Keratinocyte (primary cell): ENCODE measurements at regions not wholly inside any gene's neighbourhood (a gene's known extent, or its start where the extent isn't known, plus 50 kb on each side); places are given as distances from the start of the nearest gene placed in this dataset.

ENCODE experiments used
- DNase-seq: peaks from one replicate; pipeline ENCODE4 v3.0.0-alpha.2; 2011; ENCODE audit warnings: low read depth, missing footprints, low spot score
- FAIRE-seq: peaks from 2 replicates; lab custom pipeline; 2011; peaks lifted over from hg19 to GRCh38; lab: Jason Lieb, UNC
- H2AFZ ChIP-seq: 2 replicates; pipeline ENCODE4 v1.6.0; 2012; ENCODE audit warnings: low read length, control low read depth, inconsistent platforms; ENCODE audit not compliant: control insufficient read depth
- H3K27ac ChIP-seq: 2 replicates; pipeline ENCODE4 v1.5.1; 2011; ENCODE audit warnings: low read length; ENCODE audit not compliant: control insufficient read depth, insufficient read depth
- H3K27me3 ChIP-seq: 3 replicates; pipeline ENCODE4 v1.6.0; 2011; ENCODE audit warnings: low read length; ENCODE audit not compliant: control insufficient read depth, insufficient read depth; ENCODE audit errors: extremely low read depth
- H3K36me3 ChIP-seq, 2 experiments: 2 replicates in 1 of 2; 3 replicates in 1 of 2; pipeline ENCODE4 v1.5.1; 2011; ENCODE audit warnings: low read length in 2 of 2, mild to moderate bottlenecking in 1 of 2; ENCODE audit not compliant: control insufficient read depth in 2 of 2, insufficient read depth in 2 of 2; ENCODE audit errors: extremely low read depth in 1 of 2
- H3K4me1 ChIP-seq: 3 replicates; pipeline ENCODE4 v1.5.1; 2011; ENCODE audit warnings: low read length; ENCODE audit not compliant: control insufficient read depth, insufficient read depth; ENCODE audit errors: extremely low read depth
- H3K4me2 ChIP-seq: 3 replicates; pipeline ENCODE4 v1.6.0; 2011; ENCODE audit warnings: low read depth, low read length; ENCODE audit not compliant: control insufficient read depth, insufficient read depth; ENCODE audit errors: extremely low read depth
- H3K4me3 ChIP-seq, 3 experiments: fragments of 200-600 bp in 1 of 3; sonication (generic) in 1 of 3; 2 replicates in 2 of 3; 3 replicates in 1 of 3; pipeline ENCODE4 v1.5.1; 2011 to 2016; ENCODE audit warnings: low read length in 3 of 3, mild to moderate bottlenecking in 3 of 3, control low read depth in 2 of 3, inconsistent platforms in 1 of 3, low read depth in 1 of 3, mixed read lengths in 1 of 3, mixed run types in 1 of 3, moderate library complexity in 1 of 3; ENCODE audit not compliant: control insufficient read depth in 2 of 3, insufficient read depth in 2 of 3; ENCODE audit errors: extremely low read depth in 1 of 3
- H3K79me2 ChIP-seq: 2 replicates; pipeline ENCODE4 v1.6.0; 2012; ENCODE audit warnings: low read length; ENCODE audit not compliant: control insufficient read depth, insufficient read depth
- H3K9ac ChIP-seq: 3 replicates; pipeline ENCODE4 v1.6.0; 2011; ENCODE audit warnings: low read length; ENCODE audit not compliant: control insufficient read depth, insufficient read depth; ENCODE audit errors: extremely low read depth
- H3K9me1 ChIP-seq: 3 replicates; pipeline ENCODE4 v1.6.0; 2011; ENCODE audit warnings: low read length; ENCODE audit not compliant: control insufficient read depth, insufficient read depth; ENCODE audit errors: extremely low read depth
- H3K9me3 ChIP-seq: 2 replicates; pipeline ENCODE4 v1.5.1; 2012; ENCODE audit warnings: low read depth, low read length; ENCODE audit not compliant: control insufficient read depth
- H4K20me1 ChIP-seq: 3 replicates; pipeline ENCODE4 v1.6.0; 2011; ENCODE audit warnings: low read length; ENCODE audit not compliant: control insufficient read depth, insufficient read depth; ENCODE audit errors: extremely low read depth
- CTCF ChIP-seq, 3 experiments: IDR thresholded peaks in 1 of 3; conservative IDR thresholded peaks in 1 of 3; optimal IDR thresholded peaks in 1 of 3; 2 replicates in 2 of 3; 3 replicates in 1 of 3; pipeline versions ENCODE3 to v1.5.1; 2011; ENCODE audit warnings: low read length in 3 of 3, mild to moderate bottlenecking in 3 of 3, moderate library complexity in 2 of 3, control low read depth in 1 of 3, inconsistent platforms in 1 of 3; ENCODE audit not compliant: insufficient read depth in 2 of 3; ENCODE audit errors: extremely low read depth in 1 of 3
- EZH2 ChIP-seq: IDR thresholded peaks from one replicate; pipeline ENCODE4 v1.6.1; 2012; ENCODE audit warnings: inconsistent platforms, mild to moderate bottlenecking, low read length, moderate library complexity
- dilution Hi-C: fragments of 300-500 bp; cut with MboI; formaldehyde crosslinking; loops from one replicate; pipeline ENCODE4 v1.7.0; 2020; ENCODE audit warnings: low sequenced_read_pairs; ENCODE audit not compliant: extremely low pct_ligation_motif_present

- no peak for DNase-seq
- Histone ChIP-seq H3K27me3 (no peaks in the 10 kb centered on the region), H3K9ac (no peak overlapping the region), H3K36me3 (no peaks in the 10 kb centered on the region), H3K4me3 (no peak overlapping the region), H4K20me1 (no peaks in the 10 kb centered on the region), H2AFZ (no peak overlapping the region), H3K9me3 (no peaks in the 10 kb centered on the region), H3K79me2 (no peaks in the 10 kb centered on the region), H3K4me1 (no peaks in the 10 kb centered on the region), H3K4me2 (no peak overlapping the region), H3K27ac (no peak overlapping the region), H3K9me1 (no peaks in the 10 kb centered on the region)
- TF ChIP-seq CTCF (optimal IDR thresholded peaks at IDR 0.05 in 1 of 3, IDR thresholded peaks at IDR 0.05 in 1 of 3, conservative IDR thresholded peaks at IDR 0.05 in 1 of 3; ENCODE audit: extremely low read depth in 1 of 3, insufficient read depth in 2 of 3, low read length in 3 of 3) (no peak), EZH2 (no peak)
- FAIRE-seq = no peak
- dilution Hi-C loops = no loop called here
Observed at GRCh38 chr10:113971349-113971973, 72.2 kb upstream of the ADRB1 start.

GRCh38 chr10:113977174-113977573 lies 66.5 kb upstream of the ADRB1 start:
- dilution Hi-C loops = no loop called here
- no peak for FAIRE-seq

More at GRCh38 chr10:113977174-113977573, 66.5 kb upstream of the ADRB1 start:
- Histone ChIP-seq H3K4me3 (no peak overlapping the region), H3K4me1 (no peaks in the 10 kb centered on the region), H2AFZ (no peak overlapping the region), H3K36me3 (no peaks in the 10 kb centered on the region), H3K79me2 (no peaks in the 10 kb centered on the region), H3K27ac (no peak overlapping the region), H3K9me3 (no peaks in the 10 kb centered on the region), H3K9me1 (no peaks in the 10 kb centered on the region), H3K9ac (no peak overlapping the region), H3K4me2 (no peak overlapping the region), H4K20me1 (no peaks in the 10 kb centered on the region), H3K27me3 (no peaks in the 10 kb centered on the region)
- TF ChIP-seq CTCF (optimal IDR thresholded peaks at IDR 0.05 in 1 of 3, IDR thresholded peaks at IDR 0.05 in 1 of 3, conservative IDR thresholded peaks at IDR 0.05 in 1 of 3; ENCODE audit: extremely low read depth in 1 of 3, insufficient read depth in 2 of 3, low read length in 3 of 3) (no peak), EZH2 (no peak)
- no peak for DNase-seq
